H9 (cell line): ENCODE measurements at regions not wholly inside any gene's neighbourhood (a gene's known extent, or its start where the extent isn't known, plus 50 kb on each side); places are given as distances from the start of the nearest gene placed in this dataset.

Experiments
- DNase-seq: peaks from one replicate; pipeline ENCODE4 v3.0.0-alpha.2; 2017
- H2AFZ ChIP-seq: one replicate; pipeline ENCODE4 v1.6.1; 2013; ENCODE audit warnings: mild to moderate bottlenecking, low read length, control low read depth, moderate library complexity
- H2AK5ac ChIP-seq: 2 replicates; pipeline ENCODE4 v1.6.1; 2013; ENCODE audit warnings: low read length, control low read depth, mixed read lengths; ENCODE audit not compliant: insufficient read length
- H2BK120ac ChIP-seq: one replicate; pipeline ENCODE4 v1.6.1; 2013; ENCODE audit warnings: low read depth, mild to moderate bottlenecking, low read length, control low read depth, inconsistent platforms; ENCODE audit not compliant: poor library complexity, severe bottlenecking
- H2BK12ac ChIP-seq: 2 replicates; pipeline ENCODE4 v1.6.1; 2013; ENCODE audit warnings: low read length, control low read depth, mixed read lengths, low read depth; ENCODE audit not compliant: insufficient read length
- H2BK15ac ChIP-seq: 2 replicates; pipeline ENCODE4 v1.6.1; 2013; ENCODE audit warnings: low read depth, low read length, control low read depth
- H2BK20ac ChIP-seq: one replicate; pipeline ENCODE4 v1.6.1; 2013; ENCODE audit warnings: low read depth, mild to moderate bottlenecking, low read length, control low read depth, inconsistent platforms; ENCODE audit not compliant: poor library complexity, severe bottlenecking
- H2BK5ac ChIP-seq: 2 replicates; pipeline ENCODE4 v1.6.1; 2013; ENCODE audit warnings: low read length, control low read depth, mixed read lengths; ENCODE audit not compliant: insufficient read length
- H3K14ac ChIP-seq: 2 replicates; pipeline ENCODE4 v1.6.1; 2013; ENCODE audit warnings: low read length, control low read depth; ENCODE audit not compliant: insufficient read depth
- H3K18ac ChIP-seq: 2 replicates; pipeline ENCODE4 v1.6.1; 2013; ENCODE audit warnings: low read depth, mild to moderate bottlenecking, mixed read lengths, low read length, control low read depth; ENCODE audit not compliant: insufficient read length
- H3K23ac ChIP-seq: 2 replicates; pipeline ENCODE4 v1.6.1; 2013; ENCODE audit warnings: low read length, control low read depth, mixed read lengths, low read depth; ENCODE audit not compliant: insufficient read length
- H3K23me2 ChIP-seq: 2 replicates; pipeline ENCODE4 v1.6.1; 2013; ENCODE audit warnings: low read depth, mild to moderate bottlenecking, mixed read lengths, low read length, control low read depth; ENCODE audit not compliant: insufficient read length, poor library complexity, severe bottlenecking
- H3K27ac ChIP-seq: 2 replicates; pipeline ENCODE4 v1.5.1; 2013; ENCODE audit warnings: low read length, control low read depth, mixed read lengths, low read depth; ENCODE audit not compliant: insufficient read length
- H3K27me3 ChIP-seq: 2 replicates; pipeline ENCODE4 v1.6.1; 2013; ENCODE audit warnings: low read length, control low read depth, inconsistent platforms; ENCODE audit not compliant: insufficient read depth
- H3K4ac ChIP-seq: 2 replicates; pipeline ENCODE4 v1.6.1; 2013; ENCODE audit warnings: low read depth, mild to moderate bottlenecking, control low read depth, inconsistent platforms, low read length, moderate library complexity
- H3K4me1 ChIP-seq: 2 replicates; pipeline ENCODE4 v1.6.1; 2013; ENCODE audit warnings: low read length, control low read depth, inconsistent platforms; ENCODE audit not compliant: insufficient read depth
- H3K4me2 ChIP-seq: 2 replicates; pipeline ENCODE4 v1.6.1; 2013; ENCODE audit warnings: low read length, control low read depth, mixed read lengths; ENCODE audit not compliant: insufficient read length, insufficient read depth
- H3K56ac ChIP-seq: 2 replicates; pipeline ENCODE4 v1.6.1; 2013; ENCODE audit warnings: low read depth, mild to moderate bottlenecking, mixed read lengths, low read length, control low read depth; ENCODE audit not compliant: insufficient read length
- H3K79me1 ChIP-seq: 2 replicates; pipeline ENCODE4 v1.6.1; 2013; ENCODE audit warnings: low read depth, mild to moderate bottlenecking, moderate library complexity, low read length, control low read depth, inconsistent platforms; ENCODE audit not compliant: insufficient read depth, poor library complexity, severe bottlenecking
- H3K79me2 ChIP-seq: 2 replicates; pipeline ENCODE4 v1.6.1; 2013; ENCODE audit warnings: low read length, control low read depth, inconsistent platforms; ENCODE audit not compliant: insufficient read depth
- H3K9ac ChIP-seq: 2 replicates; pipeline ENCODE4 v1.6.1; 2013; ENCODE audit warnings: low read length, control low read depth, mixed read lengths; ENCODE audit not compliant: insufficient read length; ENCODE audit errors: extremely low read depth
- H3K9me3 ChIP-seq: one replicate; pipeline ENCODE4 v1.6.1; 2013; ENCODE audit warnings: low read depth, low read length, inconsistent platforms; ENCODE audit not compliant: control insufficient read depth
- H3T11ph ChIP-seq: one replicate; pipeline ENCODE4 v1.6.1; 2013; ENCODE audit warnings: mild to moderate bottlenecking, low read length, control low read depth, inconsistent platforms
- H4K20me1 ChIP-seq: one replicate; pipeline ENCODE4 v1.6.1; 2013; ENCODE audit not compliant: control insufficient read depth, insufficient read length, insufficient read depth
- H4K5ac ChIP-seq: 2 replicates; pipeline ENCODE4 v1.6.1; 2013; ENCODE audit warnings: low read depth, mild to moderate bottlenecking, mixed read lengths, low read length, control low read depth; ENCODE audit not compliant: insufficient read length
- H4K8ac ChIP-seq: replicated peaks from 2 replicates; pipeline ENCODE4 v1.6.1; 2013; ENCODE audit warnings: low read length, control low read depth, mixed read lengths, low read depth; ENCODE audit not compliant: insufficient read length
- H4K91ac ChIP-seq: 2 replicates; pipeline ENCODE4 v1.6.1; 2013; ENCODE audit warnings: low read depth, mild to moderate bottlenecking, moderate library complexity, mixed read lengths, low read length, control low read depth; ENCODE audit not compliant: insufficient read length
- H3K27ac Mint-ChIP-seq, 3 experiments: 2 replicates in 2 of 3; 3 replicates in 1 of 3; pipeline ENCODE4 v1.8.0; 2020 to 2021; ENCODE audit warnings: mixed read lengths in 3 of 3, mild to moderate bottlenecking in 1 of 3, moderate library complexity in 1 of 3
- H3K27me3 Mint-ChIP-seq: 2 replicates; pipeline ENCODE4 v1.8.0; 2021; ENCODE audit warnings: low read depth, mild to moderate bottlenecking, moderate library complexity, mixed read lengths
- H3K36me3 Mint-ChIP-seq, 3 experiments: 2 replicates in 2 of 3; 3 replicates in 1 of 3; pipeline ENCODE4 v1.8.0; 2020 to 2021; ENCODE audit warnings: low read depth in 3 of 3, mixed read lengths in 3 of 3; ENCODE audit not compliant: insufficient read depth in 1 of 3
- H3K4me1 Mint-ChIP-seq, 2 experiments: 2 replicates each; pipeline ENCODE4 v1.8.0; 2020; ENCODE audit warnings: mixed read lengths in 2 of 2
- H3K4me3 Mint-ChIP-seq, 2 experiments: 2 replicates in 1 of 2; 3 replicates in 1 of 2; pipeline ENCODE4 v1.8.0; 2020 to 2021; ENCODE audit warnings: mild to moderate bottlenecking in 2 of 2, mixed read lengths in 2 of 2, moderate library complexity in 1 of 2
- H3K9me3 Mint-ChIP-seq, 2 experiments: 2 replicates in 1 of 2; 3 replicates in 1 of 2; pipeline ENCODE4 v1.8.0; 2020; ENCODE audit warnings: mild to moderate bottlenecking in 2 of 2, mixed read lengths in 2 of 2, moderate library complexity in 1 of 2
- WGBS: extraction: QIAGEN DNeasy Blood & Tissue Kit; methylation state at CpG from one replicate; pipeline ENCODE4 v1.1.7; 2013; ENCODE audit warnings: missing lambda C conversion rate, low lambda C conversion rate, mixed read lengths; ENCODE audit not compliant: insufficient read length; ENCODE audit errors: extremely low coverage; 5-methylcytosine and 5-hydroxymethylcytosine counted together
- TF ChIP-seq, protein P1 (sequence below): fragments of 200-600 bp; sonication (generic); conservative IDR thresholded peaks from 3 replicates; pipeline ENCODE4 v1.8.0; 2021; ENCODE audit warnings: antibody characterized with exemption, mild to moderate bottlenecking

DNA sequence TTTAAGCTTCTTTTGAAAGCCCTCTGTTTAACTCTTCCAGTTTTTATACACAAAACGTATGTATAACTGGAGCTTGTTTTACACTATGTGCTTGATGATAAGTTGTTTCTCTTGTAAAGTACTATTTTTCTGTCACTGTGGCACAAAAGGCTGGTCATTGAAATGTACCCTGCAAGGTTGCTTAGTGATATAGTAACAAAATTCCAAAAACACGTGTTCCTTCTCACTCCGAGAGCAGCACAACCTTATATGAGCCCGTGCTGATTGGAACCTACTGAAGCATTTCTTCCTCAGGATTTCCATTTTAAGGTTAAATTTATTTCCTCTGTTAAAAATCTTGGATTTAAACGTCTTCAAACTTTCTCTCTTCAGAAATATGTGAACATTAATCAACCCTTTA, 772.9 kb upstream of the TENM3 start:
- no peaks in the 10 kb centered on the region for H3K27me3 Mint-ChIP-seq
- H3K4me1 Mint-ChIP-seq, result peaks cover 7% of the 10 kb centered on the region in 2 experiments
- no peak overlapping the region for H2BK120ac ChIP-seq
- no peak overlapping the region for H2AFZ ChIP-seq
- H3K79me1 ChIP-seq, result no peaks in the 10 kb centered on the region
- no peaks in the 10 kb centered on the region for H3K23me2 ChIP-seq
- no peak overlapping the region for H4K8ac ChIP-seq
- H2BK20ac ChIP-seq, result no peak overlapping the region
- no peak overlapping the region for H3K4me2 ChIP-seq
- no peak overlapping the region for H3K27ac ChIP-seq
- no peak for DNase-seq
- no peak overlapping the region for H4K91ac ChIP-seq
- WGBS, result no CpG with 5 or more reads among the region's 5 CpGs
- H3K56ac ChIP-seq, result no peak overlapping the region
- TF ChIP-seq, protein P1, sequence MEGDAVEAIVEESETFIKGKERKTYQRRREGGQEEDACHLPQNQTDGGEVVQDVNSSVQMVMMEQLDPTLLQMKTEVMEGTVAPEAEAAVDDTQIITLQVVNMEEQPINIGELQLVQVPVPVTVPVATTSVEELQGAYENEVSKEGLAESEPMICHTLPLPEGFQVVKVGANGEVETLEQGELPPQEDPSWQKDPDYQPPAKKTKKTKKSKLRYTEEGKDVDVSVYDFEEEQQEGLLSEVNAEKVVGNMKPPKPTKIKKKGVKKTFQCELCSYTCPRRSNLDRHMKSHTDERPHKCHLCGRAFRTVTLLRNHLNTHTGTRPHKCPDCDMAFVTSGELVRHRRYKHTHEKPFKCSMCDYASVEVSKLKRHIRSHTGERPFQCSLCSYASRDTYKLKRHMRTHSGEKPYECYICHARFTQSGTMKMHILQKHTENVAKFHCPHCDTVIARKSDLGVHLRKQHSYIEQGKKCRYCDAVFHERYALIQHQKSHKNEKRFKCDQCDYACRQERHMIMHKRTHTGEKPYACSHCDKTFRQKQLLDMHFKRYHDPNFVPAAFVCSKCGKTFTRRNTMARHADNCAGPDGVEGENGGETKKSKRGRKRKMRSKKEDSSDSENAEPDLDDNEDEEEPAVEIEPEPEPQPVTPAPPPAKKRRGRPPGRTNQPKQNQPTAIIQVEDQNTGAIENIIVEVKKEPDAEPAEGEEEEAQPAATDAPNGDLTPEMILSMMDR, result no peak
- H2BK5ac ChIP-seq, result no peak overlapping the region
- H3K9me3 Mint-ChIP-seq, result no peaks in the 10 kb centered on the region
- H3K18ac ChIP-seq, result no peak overlapping the region
- H3K4me3 Mint-ChIP-seq, result no peak overlapping the region
- H3K36me3 Mint-ChIP-seq, result no peaks in the 10 kb centered on the region
- no peak overlapping the region for H3K23ac ChIP-seq
- no peak overlapping the region for H2BK12ac ChIP-seq
- no peaks in the 10 kb centered on the region for H3K79me2 ChIP-seq
- no peak overlapping the region for H2AK5ac ChIP-seq
- H4K5ac ChIP-seq, result no peak overlapping the region
- no peaks in the 10 kb centered on the region for H3K4me1 ChIP-seq
- no peak overlapping the region for H3K4ac ChIP-seq
- H3K9ac ChIP-seq, result no peak overlapping the region
- no peak overlapping the region for H3K14ac ChIP-seq
- no peaks in the 10 kb centered on the region for H4K20me1 ChIP-seq
- H2BK15ac ChIP-seq, result no peak overlapping the region
- H3K9me3 ChIP-seq, result no peaks in the 10 kb centered on the region
- no peaks in the 10 kb centered on the region for H3K27me3 ChIP-seq
- no peak overlapping the region for H3K27ac Mint-ChIP-seq
- no peak overlapping the region for H3T11ph ChIP-seq
